ENCODE measurements at regions not wholly inside any gene's neighbourhood (a gene's known extent, or its start where the extent isn't known, plus 50 kb on each side); places are given as distances from the start of the nearest gene placed in this dataset.

DNA sequence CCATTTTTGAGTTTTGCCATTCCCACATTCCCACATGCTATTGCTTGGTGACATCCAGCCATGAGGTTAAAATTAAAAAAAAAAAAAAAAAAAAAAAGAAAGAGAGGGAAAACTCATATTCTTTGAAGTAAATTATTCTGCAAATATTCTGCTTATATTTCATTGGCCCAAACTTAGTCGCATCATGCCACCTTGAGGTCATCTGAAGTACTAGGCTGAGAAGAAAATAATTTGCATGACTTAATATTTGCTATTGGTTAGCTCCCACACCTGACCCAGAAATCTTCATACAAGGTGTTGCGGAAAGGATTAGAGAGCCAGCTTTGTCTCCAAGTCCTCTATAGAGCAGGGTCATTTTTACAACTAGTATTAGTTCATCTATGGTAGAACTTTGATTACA, 2206.0 kb downstream of the MRPL39 start:
- TF ChIP-seq, protein P1, sequence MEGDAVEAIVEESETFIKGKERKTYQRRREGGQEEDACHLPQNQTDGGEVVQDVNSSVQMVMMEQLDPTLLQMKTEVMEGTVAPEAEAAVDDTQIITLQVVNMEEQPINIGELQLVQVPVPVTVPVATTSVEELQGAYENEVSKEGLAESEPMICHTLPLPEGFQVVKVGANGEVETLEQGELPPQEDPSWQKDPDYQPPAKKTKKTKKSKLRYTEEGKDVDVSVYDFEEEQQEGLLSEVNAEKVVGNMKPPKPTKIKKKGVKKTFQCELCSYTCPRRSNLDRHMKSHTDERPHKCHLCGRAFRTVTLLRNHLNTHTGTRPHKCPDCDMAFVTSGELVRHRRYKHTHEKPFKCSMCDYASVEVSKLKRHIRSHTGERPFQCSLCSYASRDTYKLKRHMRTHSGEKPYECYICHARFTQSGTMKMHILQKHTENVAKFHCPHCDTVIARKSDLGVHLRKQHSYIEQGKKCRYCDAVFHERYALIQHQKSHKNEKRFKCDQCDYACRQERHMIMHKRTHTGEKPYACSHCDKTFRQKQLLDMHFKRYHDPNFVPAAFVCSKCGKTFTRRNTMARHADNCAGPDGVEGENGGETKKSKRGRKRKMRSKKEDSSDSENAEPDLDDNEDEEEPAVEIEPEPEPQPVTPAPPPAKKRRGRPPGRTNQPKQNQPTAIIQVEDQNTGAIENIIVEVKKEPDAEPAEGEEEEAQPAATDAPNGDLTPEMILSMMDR (IDR thresholded peaks at IDR 0.05; ENCODE audit: insufficient read depth, low read depth, low read length) = no peak
- TF ChIP-seq EZH2 (IDR thresholded peaks at IDR 0.05; ENCODE audit: insufficient read depth, low read length) = no peak

All from astrocyte (in vitro differentiated cells and primary cell).